OCI-LY7 (cell line): ENCODE measurements at regions not wholly inside any gene's neighbourhood (a gene's known extent, or its start where the extent isn't known, plus 50 kb on each side); places are given as distances from the start of the nearest gene placed in this dataset.

Experiments
- EZH2phosphoT487 ChIP-seq: fragments of 200-600 bp; sonication (generic); IDR thresholded peaks from 2 replicates; pipeline ENCODE4 v1.6.1; 2018; ENCODE audit warnings: low read depth, borderline replicate concordance, mild to moderate bottlenecking, mixed run types, antibody characterized with exemption, low read length, moderate library complexity, mixed read lengths
- TF ChIP-seq, protein P1 (sequence below): fragments of 200-600 bp; sonication (generic); conservative IDR thresholded peaks from 2 replicates; pipeline ENCODE4 v1.5.1; 2014; ENCODE audit warnings: mild to moderate bottlenecking, antibody characterized with exemption, low read length, moderate library complexity, mixed read lengths

DNA sequence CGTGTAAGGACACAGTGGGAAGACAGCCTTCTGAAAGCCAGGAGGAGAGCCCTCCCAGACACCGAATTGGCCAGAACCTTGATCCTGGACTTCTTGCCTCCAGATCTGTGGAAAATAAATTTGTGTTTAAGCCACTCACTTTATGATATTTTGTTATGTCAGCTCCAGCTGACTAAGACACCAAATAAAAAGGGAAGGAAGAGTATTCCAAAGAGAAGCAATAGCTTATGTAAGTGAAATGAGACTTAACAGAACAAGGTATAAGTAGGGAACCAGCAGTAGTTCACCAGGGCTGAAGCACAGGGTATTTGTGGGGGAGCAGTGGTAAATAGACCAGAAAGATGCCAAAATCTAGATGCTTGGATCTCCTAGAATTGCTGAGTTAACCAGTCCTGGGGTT, 94.2 kb upstream of the WLS start:
- TF ChIP-seq, protein P1, sequence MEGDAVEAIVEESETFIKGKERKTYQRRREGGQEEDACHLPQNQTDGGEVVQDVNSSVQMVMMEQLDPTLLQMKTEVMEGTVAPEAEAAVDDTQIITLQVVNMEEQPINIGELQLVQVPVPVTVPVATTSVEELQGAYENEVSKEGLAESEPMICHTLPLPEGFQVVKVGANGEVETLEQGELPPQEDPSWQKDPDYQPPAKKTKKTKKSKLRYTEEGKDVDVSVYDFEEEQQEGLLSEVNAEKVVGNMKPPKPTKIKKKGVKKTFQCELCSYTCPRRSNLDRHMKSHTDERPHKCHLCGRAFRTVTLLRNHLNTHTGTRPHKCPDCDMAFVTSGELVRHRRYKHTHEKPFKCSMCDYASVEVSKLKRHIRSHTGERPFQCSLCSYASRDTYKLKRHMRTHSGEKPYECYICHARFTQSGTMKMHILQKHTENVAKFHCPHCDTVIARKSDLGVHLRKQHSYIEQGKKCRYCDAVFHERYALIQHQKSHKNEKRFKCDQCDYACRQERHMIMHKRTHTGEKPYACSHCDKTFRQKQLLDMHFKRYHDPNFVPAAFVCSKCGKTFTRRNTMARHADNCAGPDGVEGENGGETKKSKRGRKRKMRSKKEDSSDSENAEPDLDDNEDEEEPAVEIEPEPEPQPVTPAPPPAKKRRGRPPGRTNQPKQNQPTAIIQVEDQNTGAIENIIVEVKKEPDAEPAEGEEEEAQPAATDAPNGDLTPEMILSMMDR: no peak
- TF ChIP-seq EZH2phosphoT487: no peak
